BLaER1 (cell line): ENCODE measurements at regions not wholly inside any gene's neighbourhood (a gene's known extent, or its start where the extent isn't known, plus 50 kb on each side); places are given as distances from the start of the nearest gene placed in this dataset.

ENCODE experiments used
- H3K27ac ChIP-seq: shearing (Covaris generic); formaldehyde crosslinking; 2 replicates; pipeline ENCODE4 v1.8.1; 2022
- H3K27me3 ChIP-seq: shearing (Covaris generic); formaldehyde crosslinking; 2 replicates; pipeline ENCODE4 v1.8.1; 2022
- H3K36me3 ChIP-seq: shearing (Covaris generic); formaldehyde crosslinking; 2 replicates; pipeline ENCODE4 v1.8.1; 2022
- H3K4me1 ChIP-seq: shearing (Covaris generic); formaldehyde crosslinking; 2 replicates; pipeline ENCODE4 v1.8.1; 2022
- H3K4me2 ChIP-seq: shearing (Covaris generic); formaldehyde crosslinking; 2 replicates; pipeline ENCODE4 v1.8.1; 2022
- H3K4me3 ChIP-seq: shearing (Covaris generic); formaldehyde crosslinking; 2 replicates; pipeline ENCODE4 v1.8.1; 2022
- H3K9ac ChIP-seq: shearing (Covaris generic); formaldehyde crosslinking; 2 replicates; pipeline ENCODE4 v1.8.1; 2022
- H3K9me3 ChIP-seq: shearing (Covaris generic); formaldehyde crosslinking; 2 replicates; pipeline ENCODE4 v1.8.1; 2022
- H4K20me1 ChIP-seq: shearing (Covaris generic); formaldehyde crosslinking; 2 replicates; pipeline ENCODE4 v1.8.1; 2022
- Cebpa-rat ChIP-seq: shearing (Covaris generic); IDR thresholded peaks from 2 replicates; pipeline ENCODE4 v1.8.1; 2022

- Histone ChIP-seq H3K4me1 (no peaks in the 10 kb centered on the region), H3K36me3 (no peaks in the 10 kb centered on the region), H3K9ac (no peak overlapping the region), H4K20me1 (no peaks in the 10 kb centered on the region), H3K27me3 (no peaks in the 10 kb centered on the region), H3K27ac (no peak overlapping the region), H3K4me3 (no peak overlapping the region), H3K4me2 (no peak overlapping the region), H3K9me3 (no peaks in the 10 kb centered on the region)
- no peak for TF ChIP-seq Cebpa-rat
Observed at GRCh38 chr13:55493297-55493696, 1647.4 kb upstream of the PRR20A start.

GRCh38 chr13:55497486-55497885 lies 1643.2 kb upstream of the PRR20A start:
- Histone ChIP-seq H3K4me2 (no peak overlapping the region), H3K27me3 (no peaks in the 10 kb centered on the region), H3K4me3 (no peak overlapping the region), H3K36me3 (no peaks in the 10 kb centered on the region), H3K9ac (no peak overlapping the region), H3K9me3 (no peaks in the 10 kb centered on the region), H3K27ac (no peak overlapping the region), H3K4me1 (no peaks in the 10 kb centered on the region), H4K20me1 (no peaks in the 10 kb centered on the region)
- no peak for TF ChIP-seq Cebpa-rat

DNA sequence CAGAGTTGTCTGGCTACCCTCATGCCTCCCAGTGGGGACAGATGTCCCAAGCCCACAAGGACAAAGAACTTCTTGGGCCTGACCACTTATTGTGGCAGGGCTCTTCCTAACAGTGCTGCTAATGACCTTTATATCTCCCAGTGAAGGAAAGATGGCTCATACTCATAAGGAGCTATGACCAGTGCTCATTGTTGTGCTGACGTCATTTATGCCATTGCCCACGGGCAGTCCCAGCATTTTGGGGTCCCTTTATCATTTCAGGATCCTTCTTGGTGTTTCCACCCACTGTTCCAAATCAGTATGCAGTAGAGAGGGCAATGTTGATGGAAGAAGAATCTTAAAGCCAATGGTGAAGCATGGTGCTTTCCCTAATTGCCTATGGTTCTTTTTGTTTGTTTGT lies 1640.0 kb upstream of the PRR20A start:
- Histone ChIP-seq H3K36me3 (no peaks in the 10 kb centered on the region), H3K9ac (no peak overlapping the region), H3K27ac (no peak overlapping the region), H3K4me1 (no peaks in the 10 kb centered on the region), H4K20me1 (no peaks in the 10 kb centered on the region), H3K4me3 (no peak overlapping the region), H3K4me2 (no peak overlapping the region), H3K27me3 (no peaks in the 10 kb centered on the region), H3K9me3 (no peaks in the 10 kb centered on the region)
- no peak for TF ChIP-seq Cebpa-rat

GRCh38 chr13:55516610-55517009 lies 1624.1 kb upstream of the PRR20A start:
- TF ChIP-seq Cebpa-rat, result no peak
- H3K27ac ChIP-seq, result no peak overlapping the region
- peak overlapping the region; percentile 11; the same call in 1 of the 2 replicates for H3K4me2 ChIP-seq
- no peaks in the 10 kb centered on the region for H3K36me3 ChIP-seq
- no peak overlapping the region for H3K4me3 ChIP-seq
- no peak overlapping the region for H3K9ac ChIP-seq
- no peaks in the 10 kb centered on the region for H3K9me3 ChIP-seq
- no peaks in the 10 kb centered on the region for H3K4me1 ChIP-seq
- H4K20me1 ChIP-seq, result no peaks in the 10 kb centered on the region
- no peaks in the 10 kb centered on the region for H3K27me3 ChIP-seq

DNA sequence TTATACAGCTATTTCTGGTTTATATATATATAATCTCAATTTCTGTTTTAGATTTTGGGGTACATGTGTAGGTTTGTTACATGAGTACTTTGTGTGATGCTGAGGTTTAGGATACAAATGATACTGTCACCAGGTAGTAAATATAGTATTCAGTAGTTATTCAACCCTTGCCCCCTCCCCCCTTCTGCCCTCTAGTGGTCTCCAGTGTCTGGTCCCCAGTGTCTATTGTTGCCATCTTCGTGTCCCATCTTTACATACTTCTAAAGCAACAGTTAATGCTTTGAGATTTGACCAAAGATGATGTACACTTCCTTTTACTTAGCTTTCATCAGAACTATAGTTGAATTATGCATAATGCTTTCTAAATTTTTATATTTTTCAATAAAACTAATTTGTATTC lies 1623.4 kb upstream of the PRR20A start:
- no peaks in the 10 kb centered on the region for H4K20me1 ChIP-seq
- no peaks in the 10 kb centered on the region for H3K27me3 ChIP-seq
- H3K4me1 ChIP-seq, result no peaks in the 10 kb centered on the region
- no peak overlapping the region for H3K4me2 ChIP-seq
- no peaks in the 10 kb centered on the region for H3K9me3 ChIP-seq
- no peak overlapping the region for H3K27ac ChIP-seq
- H3K9ac ChIP-seq, result no peak overlapping the region
- H3K4me3 ChIP-seq, result no peak overlapping the region
- H3K36me3 ChIP-seq, result no peaks in the 10 kb centered on the region
- no peak for TF ChIP-seq Cebpa-rat

DNA sequence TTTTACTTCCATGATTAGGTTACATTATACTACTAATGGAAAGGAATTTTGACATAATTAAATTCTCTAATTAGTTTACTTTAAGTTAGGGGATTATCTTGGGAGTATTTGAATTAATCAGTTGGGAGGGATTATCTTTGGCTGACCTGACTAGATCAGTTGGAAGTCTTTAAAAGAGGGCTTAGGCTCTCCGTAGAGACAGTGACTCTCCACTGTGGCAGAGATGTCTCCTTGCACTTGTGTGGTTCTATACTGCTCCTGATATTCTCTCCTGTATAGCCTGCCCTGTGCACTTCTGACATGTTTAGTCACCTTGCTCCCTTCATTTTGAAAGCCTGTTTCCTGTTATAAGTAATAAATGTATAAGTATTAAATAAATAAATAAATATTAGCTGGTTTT lies 1612.3 kb upstream of the PRR20A start:
- Histone ChIP-seq H3K27me3 (no peaks in the 10 kb centered on the region), H3K9me3 (no peaks in the 10 kb centered on the region), H4K20me1 (no peaks in the 10 kb centered on the region), H3K4me2 (no peak overlapping the region), H3K4me3 (no peak overlapping the region), H3K4me1 (no peaks in the 10 kb centered on the region), H3K9ac (no peak overlapping the region), H3K36me3 (no peaks in the 10 kb centered on the region), H3K27ac (no peak overlapping the region)
- no peak for TF ChIP-seq Cebpa-rat

GRCh38 chr13:55534306-55534705 lies 1606.4 kb upstream of the PRR20A start:
- no peak overlapping the region for H3K9ac ChIP-seq
- H3K27me3 ChIP-seq, result no peaks in the 10 kb centered on the region
- no peaks in the 10 kb centered on the region for H3K9me3 ChIP-seq
- no peak overlapping the region for H3K4me2 ChIP-seq
- no peak overlapping the region for H3K27ac ChIP-seq
- TF ChIP-seq Cebpa-rat, result no peak
- H3K4me1 ChIP-seq, result no peaks in the 10 kb centered on the region
- no peaks in the 10 kb centered on the region for H3K36me3 ChIP-seq
- H3K4me3 ChIP-seq, result no peak overlapping the region
- no peaks in the 10 kb centered on the region for H4K20me1 ChIP-seq

GRCh38 chr13:55538424-55538823 lies 1602.3 kb upstream of the PRR20A start:
- Histone ChIP-seq H3K9ac (no peak overlapping the region), H3K27me3 (no peaks in the 10 kb centered on the region), H4K20me1 (no peaks in the 10 kb centered on the region), H3K4me2 (no peak overlapping the region), H3K9me3 (no peaks in the 10 kb centered on the region), H3K4me3 (no peak overlapping the region), H3K36me3 (no peaks in the 10 kb centered on the region), H3K27ac (no peak overlapping the region), H3K4me1 (no peaks in the 10 kb centered on the region)
- TF ChIP-seq Cebpa-rat, result no peak

DNA sequence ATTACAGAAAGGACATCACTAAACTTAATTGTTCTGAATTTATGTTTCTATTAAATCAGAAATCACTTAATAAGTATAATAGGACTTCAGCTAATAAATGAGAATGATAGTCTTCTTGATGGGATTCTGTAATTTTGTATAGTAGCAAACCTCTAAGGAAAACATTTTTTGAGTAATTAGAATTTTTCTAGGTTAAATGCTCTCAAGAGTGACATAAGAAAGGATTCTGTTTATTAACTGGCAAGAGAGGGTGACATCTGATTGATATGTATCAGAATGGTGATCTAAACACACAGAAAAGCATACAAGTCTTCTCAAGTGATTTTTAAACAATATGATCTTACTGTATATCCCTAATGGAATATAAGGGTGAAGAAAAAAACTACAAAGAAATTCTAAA lies 1597.7 kb upstream of the PRR20A start:
- Histone ChIP-seq H3K4me2 (no peak overlapping the region), H3K36me3 (no peaks in the 10 kb centered on the region), H3K4me3 (no peak overlapping the region), H3K9me3 (no peaks in the 10 kb centered on the region), H3K4me1 (no peaks in the 10 kb centered on the region), H3K9ac (no peak overlapping the region), H3K27ac (no peak overlapping the region), H3K27me3 (no peaks in the 10 kb centered on the region), H4K20me1 (no peaks in the 10 kb centered on the region)
- TF ChIP-seq Cebpa-rat, result no peak

- H3K27ac ChIP-seq, result no peak overlapping the region
- no peak overlapping the region for H3K4me2 ChIP-seq
- no peaks in the 10 kb centered on the region for H4K20me1 ChIP-seq
- H3K27me3 ChIP-seq, result no peaks in the 10 kb centered on the region
- H3K4me3 ChIP-seq, result no peak overlapping the region
- H3K4me1 ChIP-seq, result no peaks in the 10 kb centered on the region
- H3K36me3 ChIP-seq, result no peaks in the 10 kb centered on the region
- peaks cover 15% of the 10 kb centered on the region for H3K9me3 ChIP-seq
- TF ChIP-seq Cebpa-rat, result no peak
- no peak overlapping the region for H3K9ac ChIP-seq
Observed at GRCh38 chr13:55550624-55551023, 1590.1 kb upstream of the PRR20A start.

DNA sequence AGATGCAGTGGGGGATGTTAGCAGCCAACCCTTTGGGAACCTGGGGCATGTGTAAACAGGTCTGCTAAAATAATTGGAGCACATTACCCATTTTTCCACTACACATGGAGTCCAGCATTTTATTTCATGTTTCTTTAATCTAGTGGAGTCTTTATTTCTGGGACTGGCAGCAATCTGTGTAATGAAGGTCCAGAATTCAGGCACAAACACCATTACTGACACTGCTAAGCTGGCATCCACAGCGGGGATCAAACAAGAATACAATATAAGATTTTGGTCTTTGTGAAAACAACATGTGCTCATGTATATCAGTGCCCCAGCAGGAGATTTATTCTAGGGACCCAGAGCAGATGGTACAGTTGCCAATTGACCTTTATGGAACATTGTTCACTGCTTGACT lies 1587.0 kb upstream of the PRR20A start:
- H3K36me3 ChIP-seq, result no peaks in the 10 kb centered on the region
- no peak overlapping the region for H3K4me3 ChIP-seq
- no peak overlapping the region for H3K9ac ChIP-seq
- peaks cover 15% of the 10 kb centered on the region for H3K9me3 ChIP-seq
- H3K27ac ChIP-seq, result no peak overlapping the region
- H4K20me1 ChIP-seq, result no peaks in the 10 kb centered on the region
- no peak overlapping the region for H3K4me2 ChIP-seq
- H3K27me3 ChIP-seq, result no peaks in the 10 kb centered on the region
- TF ChIP-seq Cebpa-rat, result no peak
- H3K4me1 ChIP-seq, result no peaks in the 10 kb centered on the region
